Neural cell (in vitro differentiated cells): ENCODE measurements at regions not wholly inside any gene's neighbourhood (a gene's known extent, or its start where the extent isn't known, plus 50 kb on each side); places are given as distances from the start of the nearest gene placed in this dataset.

ENCODE experiments used
- CTCF ChIP-seq: fragments of 450-650 bp; IDR thresholded peaks from 2 replicates; pipeline ENCODE4 v1.5.1; 2014; ENCODE audit warnings: antibody characterized with exemption, mild to moderate bottlenecking, moderate library complexity; ENCODE audit not compliant: poor library complexity, severe bottlenecking
- EP300 ChIP-seq: fragments of 450-650 bp; conservative IDR thresholded peaks from 2 replicates; pipeline ENCODE4 v1.6.1; 2014; ENCODE audit warnings: antibody characterized with exemption, mild to moderate bottlenecking, moderate library complexity; ENCODE audit not compliant: poor library complexity, severe bottlenecking
- EZH2 ChIP-seq: fragments of 200-600, 300-800 bp; shearing (Covaris generic), sonication (generic); IDR thresholded peaks from 2 replicates; pipeline ENCODE4 v1.6.1; 2014; ENCODE audit warnings: antibody characterized with exemption, low read length, borderline replicate concordance, mild to moderate bottlenecking; ENCODE audit not compliant: insufficient read depth, poor library complexity, severe bottlenecking
- MXI1 ChIP-seq: fragments of 450-650 bp; conservative IDR thresholded peaks from 2 replicates; pipeline ENCODE4 v1.6.1; 2014; ENCODE audit warnings: antibody characterized with exemption, mild to moderate bottlenecking; ENCODE audit not compliant: poor library complexity, severe bottlenecking
- POLR2AphosphoS5 ChIP-seq: IDR thresholded peaks from 2 replicates; pipeline ENCODE4 v1.6.1; 2012
- REST ChIP-seq: IDR thresholded peaks from 2 replicates; pipeline ENCODE4 v1.6.1; 2012; ENCODE audit warnings: borderline replicate concordance
- TAF1 ChIP-seq: IDR thresholded peaks from 2 replicates; pipeline ENCODE4 v1.6.1; 2012; ENCODE audit warnings: low read depth

GRCh38 chr13:109602356-109602755 lies 184.0 kb downstream of the IRS2 start:
- TF ChIP-seq CTCF: no peak
- TF ChIP-seq REST: no peak
- TF ChIP-seq EZH2: no peak
- no peak for TF ChIP-seq MXI1
- no peak for TF ChIP-seq EP300
- TF ChIP-seq POLR2AphosphoS5: no peak
- TF ChIP-seq TAF1: no peak
